DND-41 (cell line): ENCODE measurements at regions not wholly inside any gene's neighbourhood (a gene's known extent, or its start where the extent isn't known, plus 50 kb on each side); places are given as distances from the start of the nearest gene placed in this dataset.

Experiments used
- ATAC-seq: fragments of 200-7000 bp; cut with Tn5 transposase; 3 replicates; pipeline ENCODE4 v1.9.1; 2021; ENCODE audit warnings: low read depth; ENCODE audit not compliant: insufficient read depth
- DNase-seq: peaks from one replicate; pipeline ENCODE4 v3.0.0-alpha.2; 2020
- H2AFZ ChIP-seq: 2 replicates; pipeline ENCODE4 v1.6.0; 2012; ENCODE audit warnings: low read depth, low read length
- H3K27ac ChIP-seq: 2 replicates; pipeline ENCODE4 v1.5.1; 2012; ENCODE audit warnings: low read length, inconsistent platforms
- H3K27me3 ChIP-seq: fragments of 200-600 bp; sonication (generic); 2 replicates; pipeline ENCODE4 v1.6.0; 2012; ENCODE audit warnings: low read length, mild to moderate bottlenecking, inconsistent platforms; ENCODE audit not compliant: insufficient read depth, poor library complexity
- H3K36me3 ChIP-seq: 2 replicates; pipeline ENCODE4 v1.5.1; 2012; ENCODE audit warnings: low read length, inconsistent platforms; ENCODE audit not compliant: insufficient read depth
- H3K4me1 ChIP-seq: 2 replicates; pipeline ENCODE4 v1.5.1; 2012; ENCODE audit warnings: mild to moderate bottlenecking, low read length; ENCODE audit not compliant: insufficient read depth
- H3K4me2 ChIP-seq: 2 replicates; pipeline ENCODE4 v1.6.0; 2012; ENCODE audit warnings: mild to moderate bottlenecking, moderate library complexity, low read length, inconsistent platforms; ENCODE audit not compliant: insufficient read depth
- H3K4me3 ChIP-seq, 2 experiments: fragments of 200-600 bp in 1 of 2; shearing (Covaris generic) in 1 of 2; 2 replicates each; pipeline ENCODE4 v1.5.1; 2012 to 2016; ENCODE audit warnings: inconsistent platforms in 2 of 2, low read length in 2 of 2, mild to moderate bottlenecking in 2 of 2, low read depth in 1 of 2, moderate library complexity in 1 of 2
- H3K79me2 ChIP-seq: 2 replicates; pipeline ENCODE4 v1.6.0; 2012; ENCODE audit warnings: low read length, inconsistent platforms; ENCODE audit not compliant: insufficient read depth
- H3K9ac ChIP-seq: 2 replicates; pipeline ENCODE4 v1.6.0; 2012; ENCODE audit warnings: low read depth, mild to moderate bottlenecking, inconsistent platforms, low read length, moderate library complexity
- H3K9me3 ChIP-seq: 2 replicates; pipeline ENCODE4 v1.5.1; 2012; ENCODE audit warnings: low read length, moderate library complexity, mild to moderate bottlenecking, inconsistent platforms; ENCODE audit not compliant: insufficient read depth, severe bottlenecking
- H4K20me1 ChIP-seq: 2 replicates; pipeline ENCODE4 v1.6.0; 2012; ENCODE audit warnings: low read length; ENCODE audit not compliant: insufficient read depth
- EZH2 ChIP-seq: IDR thresholded peaks from 3 replicates; pipeline ENCODE4 v1.6.1; 2012; ENCODE audit warnings: borderline replicate concordance, low read depth, mild to moderate bottlenecking, moderate library complexity, low read length, inconsistent platforms; ENCODE audit not compliant: severe bottlenecking
- TF ChIP-seq, protein P1 (sequence below): IDR thresholded peaks from 2 replicates; pipeline ENCODE4 v1.5.1; 2012; ENCODE audit warnings: borderline replicate concordance, low read length, moderate library complexity, mild to moderate bottlenecking; ENCODE audit not compliant: poor library complexity, severe bottlenecking; ENCODE audit errors: extremely low read depth

GRCh38 chr19:30652751-30653150 is 280.6 kb downstream of the ZNF536 start:
- H3K36me3 ChIP-seq: no peaks in the 10 kb centered on the region
- H2AFZ ChIP-seq: no peak overlapping the region
- H3K9me3 ChIP-seq: no peaks in the 10 kb centered on the region
- no peak overlapping the region for H3K27ac ChIP-seq
- TF ChIP-seq, protein P1, sequence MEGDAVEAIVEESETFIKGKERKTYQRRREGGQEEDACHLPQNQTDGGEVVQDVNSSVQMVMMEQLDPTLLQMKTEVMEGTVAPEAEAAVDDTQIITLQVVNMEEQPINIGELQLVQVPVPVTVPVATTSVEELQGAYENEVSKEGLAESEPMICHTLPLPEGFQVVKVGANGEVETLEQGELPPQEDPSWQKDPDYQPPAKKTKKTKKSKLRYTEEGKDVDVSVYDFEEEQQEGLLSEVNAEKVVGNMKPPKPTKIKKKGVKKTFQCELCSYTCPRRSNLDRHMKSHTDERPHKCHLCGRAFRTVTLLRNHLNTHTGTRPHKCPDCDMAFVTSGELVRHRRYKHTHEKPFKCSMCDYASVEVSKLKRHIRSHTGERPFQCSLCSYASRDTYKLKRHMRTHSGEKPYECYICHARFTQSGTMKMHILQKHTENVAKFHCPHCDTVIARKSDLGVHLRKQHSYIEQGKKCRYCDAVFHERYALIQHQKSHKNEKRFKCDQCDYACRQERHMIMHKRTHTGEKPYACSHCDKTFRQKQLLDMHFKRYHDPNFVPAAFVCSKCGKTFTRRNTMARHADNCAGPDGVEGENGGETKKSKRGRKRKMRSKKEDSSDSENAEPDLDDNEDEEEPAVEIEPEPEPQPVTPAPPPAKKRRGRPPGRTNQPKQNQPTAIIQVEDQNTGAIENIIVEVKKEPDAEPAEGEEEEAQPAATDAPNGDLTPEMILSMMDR: no peak
- TF ChIP-seq EZH2: no peak
- DNase-seq (no peak), ATAC-seq (no peak)
- no peaks in the 10 kb centered on the region for H3K27me3 ChIP-seq
- H3K4me3 ChIP-seq: no peak overlapping the region
- H4K20me1 ChIP-seq: no peaks in the 10 kb centered on the region
- no peak overlapping the region for H3K9ac ChIP-seq
- no peak overlapping the region for H3K4me2 ChIP-seq
- no peaks in the 10 kb centered on the region for H3K4me1 ChIP-seq
- H3K79me2 ChIP-seq: no peaks in the 10 kb centered on the region

- DNase-seq (no peak), ATAC-seq (no peak)
- no peaks in the 10 kb centered on the region for H3K79me2 ChIP-seq
- no peak for TF ChIP-seq EZH2
- TF ChIP-seq, protein P1: no peak
- H3K4me3 ChIP-seq: no peak overlapping the region
- H3K4me2 ChIP-seq: no peak overlapping the region
- H4K20me1 ChIP-seq: no peaks in the 10 kb centered on the region
- H3K27me3 ChIP-seq: no peaks in the 10 kb centered on the region
- no peak overlapping the region for H3K27ac ChIP-seq
- no peaks in the 10 kb centered on the region for H3K4me1 ChIP-seq
- H3K9me3 ChIP-seq: no peaks in the 10 kb centered on the region
- H3K36me3 ChIP-seq: no peaks in the 10 kb centered on the region
- H2AFZ ChIP-seq: no peak overlapping the region
- no peak overlapping the region for H3K9ac ChIP-seq
These were observed 279.5 kb downstream of the ZNF536 start for GRCh38 chr19:30651691-30652090.

DNA sequence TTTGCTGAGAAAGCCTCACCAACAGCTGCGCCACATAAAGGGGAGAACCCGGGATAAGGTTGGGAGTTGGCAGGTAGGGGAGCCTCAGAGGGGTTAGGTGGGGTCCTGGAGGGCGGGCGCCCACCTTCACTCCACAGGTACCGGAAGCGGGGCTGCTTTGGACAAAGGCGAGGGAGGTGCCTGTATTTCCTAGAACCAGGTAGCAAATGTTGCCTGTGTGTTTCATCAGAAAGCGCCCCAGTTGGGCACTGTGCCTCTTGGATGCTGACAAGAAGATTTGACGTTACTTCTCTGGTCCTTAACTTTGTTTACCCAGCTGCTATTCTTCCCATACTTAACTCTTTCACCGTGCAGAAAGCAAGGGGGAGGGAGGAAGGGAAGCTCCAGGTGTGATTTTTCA is 278.9 kb downstream of the ZNF536 start:
- no peaks in the 10 kb centered on the region for H3K4me1 ChIP-seq
- no peak overlapping the region for H3K9ac ChIP-seq
- H3K27ac ChIP-seq: no peak overlapping the region

More for the DNA sequence above, 278.9 kb downstream of the ZNF536 start:
- H3K27me3 ChIP-seq: no peaks in the 10 kb centered on the region
- H3K36me3 ChIP-seq: no peaks in the 10 kb centered on the region
- DNase-seq: no peak
- H3K9me3 ChIP-seq: no peaks in the 10 kb centered on the region
- no peak for ATAC-seq
- no peaks in the 10 kb centered on the region for H4K20me1 ChIP-seq
- TF ChIP-seq EZH2: no peak
- TF ChIP-seq, protein P1: no peak
- H3K4me2 ChIP-seq: no peak overlapping the region
- no peak overlapping the region for H3K4me3 ChIP-seq
- no peak overlapping the region for H2AFZ ChIP-seq
- no peaks in the 10 kb centered on the region for H3K79me2 ChIP-seq
